HCT116 (cell line): ENCODE measurements at regions not wholly inside any gene's neighbourhood (a gene's known extent, or its start where the extent isn't known, plus 50 kb on each side); places are given as distances from the start of the nearest gene placed in this dataset.

ENCODE experiments used
- ATF3 ChIP-seq: IDR thresholded peaks from 2 replicates; pipeline ENCODE4 v1.6.1; 2012
- CEBPB ChIP-seq: IDR thresholded peaks from 2 replicates; pipeline ENCODE4 v1.6.1; 2012; ENCODE audit warnings: low read depth
- CTCF ChIP-seq, 3 experiments: fragments of 200-600 bp in 1 of 3; sonication (generic) in 1 of 3; IDR thresholded peaks in 2 of 3; conservative IDR thresholded peaks in 1 of 3; 2 replicates each; pipeline ENCODE4 v1.5.1; 2012 to 2017; ENCODE audit warnings: low read depth in 2 of 3, low read length in 2 of 3, antibody characterized with exemption in 1 of 3, borderline replicate concordance in 1 of 3, control low read depth in 1 of 3, mild to moderate bottlenecking in 1 of 3, mixed read lengths in 1 of 3, mixed run types in 1 of 3, moderate library complexity in 1 of 3; ENCODE audit not compliant: insufficient read depth in 1 of 3
- EZH2 ChIP-seq: fragments of 200-600 bp; sonication (generic); IDR thresholded peaks from 2 replicates; pipeline ENCODE4 v1.6.1; 2017; ENCODE audit warnings: antibody characterized with exemption, mixed run types
- EZH2phosphoT487 ChIP-seq: fragments of 200-600 bp; IDR thresholded peaks from 2 replicates; pipeline ENCODE4 v1.6.1; 2018; ENCODE audit warnings: antibody characterized with exemption, borderline replicate concordance
- MAX ChIP-seq: IDR thresholded peaks from 2 replicates; pipeline ENCODE4 v1.6.1; 2012
- POLR2A ChIP-seq: IDR thresholded peaks from 2 replicates; pipeline ENCODE4 v1.7.0; 2011; ENCODE audit warnings: borderline replicate concordance; ENCODE audit not compliant: insufficient read depth, insufficient read length; ENCODE audit errors: extremely low read depth
- POLR2AphosphoS5 ChIP-seq: IDR thresholded peaks from 2 replicates; pipeline ENCODE4 v1.6.1; 2011; ENCODE audit warnings: mild to moderate bottlenecking, low read depth, low read length, moderate library complexity
- REST ChIP-seq: IDR thresholded peaks from 2 replicates; pipeline ENCODE4 v1.6.1; 2012; ENCODE audit warnings: low read depth
- TCF7L2 ChIP-seq: IDR thresholded peaks from 2 replicates; pipeline ENCODE4 v1.7.0; 2011; ENCODE audit warnings: borderline replicate concordance, inconsistent platforms; ENCODE audit not compliant: insufficient read depth, insufficient read length; ENCODE audit errors: extremely low read depth
- YY1 ChIP-seq: IDR thresholded peaks from 2 replicates; pipeline ENCODE4 v1.6.1; 2011; ENCODE audit warnings: low read length, low read depth, moderate library complexity, mild to moderate bottlenecking; ENCODE audit not compliant: insufficient replicate concordance; ENCODE audit errors: extremely low read depth
- ZFX ChIP-seq: fragments of 450-650 bp; IDR thresholded peaks from 2 replicates; pipeline ENCODE4 v1.6.1; 2017

- no peak for TF ChIP-seq REST
- no peak for TF ChIP-seq EZH2
- no peak for TF ChIP-seq ATF3
- no peak for TF ChIP-seq POLR2A
- TF ChIP-seq CTCF (IDR thresholded peaks at IDR 0.05 in 2 of 3, conservative IDR thresholded peaks at IDR 0.05 in 1 of 3; ENCODE audit: borderline replicate concordance in 1 of 3, insufficient read depth in 1 of 3, low read depth in 2 of 3, low read length in 2 of 3) = no peak
- TF ChIP-seq EZH2phosphoT487 = no peak
- no peak for TF ChIP-seq YY1
- TF ChIP-seq TCF7L2 = no peak
- no peak for TF ChIP-seq MAX
- TF ChIP-seq CEBPB = no peak
- TF ChIP-seq ZFX = no peak
- no peak for TF ChIP-seq POLR2AphosphoS5
Observed at GRCh38 chr21:24007592-24007991, 1599.7 kb downstream of the MRPL39 start.
